ENCODE measurements at regions not wholly inside any gene's neighbourhood (a gene's known extent, or its start where the extent isn't known, plus 50 kb on each side); places are given as distances from the start of the nearest gene placed in this dataset.

DNA sequence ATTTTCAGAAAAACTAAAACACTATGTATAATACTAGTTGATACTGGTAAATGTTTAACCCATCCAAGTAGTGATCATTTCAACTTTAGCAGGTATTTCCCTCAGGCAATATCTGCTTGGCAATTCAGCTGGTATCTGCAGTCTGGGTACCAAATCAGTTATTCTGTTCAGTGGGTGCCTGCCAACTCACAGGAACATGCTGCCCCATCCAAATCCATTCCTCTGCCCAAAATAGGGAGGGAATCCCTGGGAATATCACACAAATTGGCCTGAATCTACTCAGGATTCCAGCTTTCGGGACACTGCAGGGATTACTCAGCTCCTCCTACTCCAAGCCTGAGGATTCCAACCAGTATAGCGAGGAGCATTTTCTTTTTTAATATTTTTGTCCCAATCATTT, 61.7 kb upstream of the PDE4D start:
- TF ChIP-seq, protein P1, sequence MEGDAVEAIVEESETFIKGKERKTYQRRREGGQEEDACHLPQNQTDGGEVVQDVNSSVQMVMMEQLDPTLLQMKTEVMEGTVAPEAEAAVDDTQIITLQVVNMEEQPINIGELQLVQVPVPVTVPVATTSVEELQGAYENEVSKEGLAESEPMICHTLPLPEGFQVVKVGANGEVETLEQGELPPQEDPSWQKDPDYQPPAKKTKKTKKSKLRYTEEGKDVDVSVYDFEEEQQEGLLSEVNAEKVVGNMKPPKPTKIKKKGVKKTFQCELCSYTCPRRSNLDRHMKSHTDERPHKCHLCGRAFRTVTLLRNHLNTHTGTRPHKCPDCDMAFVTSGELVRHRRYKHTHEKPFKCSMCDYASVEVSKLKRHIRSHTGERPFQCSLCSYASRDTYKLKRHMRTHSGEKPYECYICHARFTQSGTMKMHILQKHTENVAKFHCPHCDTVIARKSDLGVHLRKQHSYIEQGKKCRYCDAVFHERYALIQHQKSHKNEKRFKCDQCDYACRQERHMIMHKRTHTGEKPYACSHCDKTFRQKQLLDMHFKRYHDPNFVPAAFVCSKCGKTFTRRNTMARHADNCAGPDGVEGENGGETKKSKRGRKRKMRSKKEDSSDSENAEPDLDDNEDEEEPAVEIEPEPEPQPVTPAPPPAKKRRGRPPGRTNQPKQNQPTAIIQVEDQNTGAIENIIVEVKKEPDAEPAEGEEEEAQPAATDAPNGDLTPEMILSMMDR (IDR thresholded peaks at IDR 0.05; ENCODE audit: extremely low read depth in 1 of 2, insufficient read depth in 1 of 2, low read depth in 1 of 2, low read length in 2 of 2), result no peak
- TF ChIP-seq POLR2A (IDR thresholded peaks at IDR 0.05; ENCODE audit: low read depth, low read length), result no peak
- TF ChIP-seq, protein P2, sequence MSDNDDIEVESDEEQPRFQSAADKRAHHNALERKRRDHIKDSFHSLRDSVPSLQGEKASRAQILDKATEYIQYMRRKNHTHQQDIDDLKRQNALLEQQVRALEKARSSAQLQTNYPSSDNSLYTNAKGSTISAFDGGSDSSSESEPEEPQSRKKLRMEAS (IDR thresholded peaks at IDR 0.05; ENCODE audit: insufficient read depth, insufficient read length), result no peak

All from endothelial cell of umbilical vein (primary cell).